H9 (cell line): ENCODE measurements at regions not wholly inside any gene's neighbourhood (a gene's known extent, or its start where the extent isn't known, plus 50 kb on each side); places are given as distances from the start of the nearest gene placed in this dataset.

Experiments
- DNase-seq: peaks from one replicate; pipeline ENCODE4 v3.0.0-alpha.2; 2017
- H2AFZ ChIP-seq: one replicate; pipeline ENCODE4 v1.6.1; 2013; ENCODE audit warnings: mild to moderate bottlenecking, low read length, control low read depth, moderate library complexity
- H2AK5ac ChIP-seq: 2 replicates; pipeline ENCODE4 v1.6.1; 2013; ENCODE audit warnings: low read length, control low read depth, mixed read lengths; ENCODE audit not compliant: insufficient read length
- H2BK120ac ChIP-seq: one replicate; pipeline ENCODE4 v1.6.1; 2013; ENCODE audit warnings: low read depth, mild to moderate bottlenecking, low read length, control low read depth, inconsistent platforms; ENCODE audit not compliant: poor library complexity, severe bottlenecking
- H2BK12ac ChIP-seq: 2 replicates; pipeline ENCODE4 v1.6.1; 2013; ENCODE audit warnings: low read length, control low read depth, mixed read lengths, low read depth; ENCODE audit not compliant: insufficient read length
- H2BK15ac ChIP-seq: 2 replicates; pipeline ENCODE4 v1.6.1; 2013; ENCODE audit warnings: low read depth, low read length, control low read depth
- H2BK20ac ChIP-seq: one replicate; pipeline ENCODE4 v1.6.1; 2013; ENCODE audit warnings: low read depth, mild to moderate bottlenecking, low read length, control low read depth, inconsistent platforms; ENCODE audit not compliant: poor library complexity, severe bottlenecking
- H2BK5ac ChIP-seq: 2 replicates; pipeline ENCODE4 v1.6.1; 2013; ENCODE audit warnings: low read length, control low read depth, mixed read lengths; ENCODE audit not compliant: insufficient read length
- H3K14ac ChIP-seq: 2 replicates; pipeline ENCODE4 v1.6.1; 2013; ENCODE audit warnings: low read length, control low read depth; ENCODE audit not compliant: insufficient read depth
- H3K18ac ChIP-seq: 2 replicates; pipeline ENCODE4 v1.6.1; 2013; ENCODE audit warnings: low read depth, mild to moderate bottlenecking, mixed read lengths, low read length, control low read depth; ENCODE audit not compliant: insufficient read length
- H3K23ac ChIP-seq: 2 replicates; pipeline ENCODE4 v1.6.1; 2013; ENCODE audit warnings: low read length, control low read depth, mixed read lengths, low read depth; ENCODE audit not compliant: insufficient read length
- H3K23me2 ChIP-seq: 2 replicates; pipeline ENCODE4 v1.6.1; 2013; ENCODE audit warnings: low read depth, mild to moderate bottlenecking, mixed read lengths, low read length, control low read depth; ENCODE audit not compliant: insufficient read length, poor library complexity, severe bottlenecking
- H3K27ac ChIP-seq: 2 replicates; pipeline ENCODE4 v1.5.1; 2013; ENCODE audit warnings: low read length, control low read depth, mixed read lengths, low read depth; ENCODE audit not compliant: insufficient read length
- H3K27me3 ChIP-seq: 2 replicates; pipeline ENCODE4 v1.6.1; 2013; ENCODE audit warnings: low read length, control low read depth, inconsistent platforms; ENCODE audit not compliant: insufficient read depth
- H3K4ac ChIP-seq: 2 replicates; pipeline ENCODE4 v1.6.1; 2013; ENCODE audit warnings: low read depth, mild to moderate bottlenecking, control low read depth, inconsistent platforms, low read length, moderate library complexity
- H3K4me1 ChIP-seq: 2 replicates; pipeline ENCODE4 v1.6.1; 2013; ENCODE audit warnings: low read length, control low read depth, inconsistent platforms; ENCODE audit not compliant: insufficient read depth
- H3K4me2 ChIP-seq: 2 replicates; pipeline ENCODE4 v1.6.1; 2013; ENCODE audit warnings: low read length, control low read depth, mixed read lengths; ENCODE audit not compliant: insufficient read length, insufficient read depth
- H3K56ac ChIP-seq: 2 replicates; pipeline ENCODE4 v1.6.1; 2013; ENCODE audit warnings: low read depth, mild to moderate bottlenecking, mixed read lengths, low read length, control low read depth; ENCODE audit not compliant: insufficient read length
- H3K79me1 ChIP-seq: 2 replicates; pipeline ENCODE4 v1.6.1; 2013; ENCODE audit warnings: low read depth, mild to moderate bottlenecking, moderate library complexity, low read length, control low read depth, inconsistent platforms; ENCODE audit not compliant: insufficient read depth, poor library complexity, severe bottlenecking
- H3K79me2 ChIP-seq: 2 replicates; pipeline ENCODE4 v1.6.1; 2013; ENCODE audit warnings: low read length, control low read depth, inconsistent platforms; ENCODE audit not compliant: insufficient read depth
- H3K9ac ChIP-seq: 2 replicates; pipeline ENCODE4 v1.6.1; 2013; ENCODE audit warnings: low read length, control low read depth, mixed read lengths; ENCODE audit not compliant: insufficient read length; ENCODE audit errors: extremely low read depth
- H3K9me3 ChIP-seq: one replicate; pipeline ENCODE4 v1.6.1; 2013; ENCODE audit warnings: low read depth, low read length, inconsistent platforms; ENCODE audit not compliant: control insufficient read depth
- H3T11ph ChIP-seq: one replicate; pipeline ENCODE4 v1.6.1; 2013; ENCODE audit warnings: mild to moderate bottlenecking, low read length, control low read depth, inconsistent platforms
- H4K20me1 ChIP-seq: one replicate; pipeline ENCODE4 v1.6.1; 2013; ENCODE audit not compliant: control insufficient read depth, insufficient read length, insufficient read depth
- H4K5ac ChIP-seq: 2 replicates; pipeline ENCODE4 v1.6.1; 2013; ENCODE audit warnings: low read depth, mild to moderate bottlenecking, mixed read lengths, low read length, control low read depth; ENCODE audit not compliant: insufficient read length
- H4K8ac ChIP-seq: replicated peaks from 2 replicates; pipeline ENCODE4 v1.6.1; 2013; ENCODE audit warnings: low read length, control low read depth, mixed read lengths, low read depth; ENCODE audit not compliant: insufficient read length
- H4K91ac ChIP-seq: 2 replicates; pipeline ENCODE4 v1.6.1; 2013; ENCODE audit warnings: low read depth, mild to moderate bottlenecking, moderate library complexity, mixed read lengths, low read length, control low read depth; ENCODE audit not compliant: insufficient read length
- H3K27ac Mint-ChIP-seq, 3 experiments: 2 replicates in 2 of 3; 3 replicates in 1 of 3; pipeline ENCODE4 v1.8.0; 2020 to 2021; ENCODE audit warnings: mixed read lengths in 3 of 3, mild to moderate bottlenecking in 1 of 3, moderate library complexity in 1 of 3
- H3K27me3 Mint-ChIP-seq: 2 replicates; pipeline ENCODE4 v1.8.0; 2021; ENCODE audit warnings: low read depth, mild to moderate bottlenecking, moderate library complexity, mixed read lengths
- H3K36me3 Mint-ChIP-seq, 3 experiments: 2 replicates in 2 of 3; 3 replicates in 1 of 3; pipeline ENCODE4 v1.8.0; 2020 to 2021; ENCODE audit warnings: low read depth in 3 of 3, mixed read lengths in 3 of 3; ENCODE audit not compliant: insufficient read depth in 1 of 3
- H3K4me1 Mint-ChIP-seq, 2 experiments: 2 replicates each; pipeline ENCODE4 v1.8.0; 2020; ENCODE audit warnings: mixed read lengths in 2 of 2
- H3K4me3 Mint-ChIP-seq, 2 experiments: 2 replicates in 1 of 2; 3 replicates in 1 of 2; pipeline ENCODE4 v1.8.0; 2020 to 2021; ENCODE audit warnings: mild to moderate bottlenecking in 2 of 2, mixed read lengths in 2 of 2, moderate library complexity in 1 of 2
- H3K9me3 Mint-ChIP-seq, 2 experiments: 2 replicates in 1 of 2; 3 replicates in 1 of 2; pipeline ENCODE4 v1.8.0; 2020; ENCODE audit warnings: mild to moderate bottlenecking in 2 of 2, mixed read lengths in 2 of 2, moderate library complexity in 1 of 2
- WGBS: extraction: QIAGEN DNeasy Blood & Tissue Kit; methylation state at CpG from one replicate; pipeline ENCODE4 v1.1.7; 2013; ENCODE audit warnings: missing lambda C conversion rate, low lambda C conversion rate, mixed read lengths; ENCODE audit not compliant: insufficient read length; ENCODE audit errors: extremely low coverage; 5-methylcytosine and 5-hydroxymethylcytosine counted together
- TF ChIP-seq, protein P1 (sequence below): fragments of 200-600 bp; sonication (generic); conservative IDR thresholded peaks from 3 replicates; pipeline ENCODE4 v1.8.0; 2021; ENCODE audit warnings: antibody characterized with exemption, mild to moderate bottlenecking

DNA sequence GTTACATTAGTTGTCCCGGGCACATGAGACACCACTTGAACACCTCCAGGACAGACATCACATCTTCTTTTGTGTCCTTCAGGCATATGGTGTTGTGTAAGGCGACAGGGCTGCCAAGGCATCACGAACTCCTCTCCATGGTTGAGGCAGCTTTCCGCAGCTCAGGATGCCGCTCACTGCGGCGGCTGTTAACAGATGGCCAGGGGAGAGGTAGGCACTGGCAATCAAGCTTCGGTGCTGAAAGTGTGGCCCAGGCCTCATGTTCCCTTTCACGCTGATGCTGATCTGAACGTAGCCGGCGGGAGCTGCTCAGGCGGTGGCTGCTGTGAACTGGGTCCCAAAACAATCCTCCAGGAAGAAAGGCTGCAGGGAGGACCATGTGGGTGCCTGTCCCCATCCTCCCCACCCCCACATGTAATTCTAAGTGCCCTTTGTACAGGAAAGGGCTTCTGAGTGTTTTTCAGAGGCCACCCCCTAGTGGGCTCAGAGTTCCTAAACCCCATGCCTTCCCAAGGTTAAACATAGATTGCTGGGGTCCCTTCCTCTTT is 287.1 kb upstream of the AJAP1 start:
- H3K9me3 Mint-ChIP-seq: peaks cover 8 to 11% of the 10 kb centered on the region in 2 experiments
- Histone ChIP-seq H3T11ph (no peak overlapping the region), H3K14ac (no peak overlapping the region), H2BK12ac (no peak overlapping the region), H3K9ac (no peak overlapping the region), H3K56ac (no peak overlapping the region), H3K18ac (no peak overlapping the region), H2BK5ac (no peak overlapping the region), H3K23me2 (no peaks in the 10 kb centered on the region), H2AK5ac (no peak overlapping the region), H3K79me1 (no peaks in the 10 kb centered on the region), H4K20me1 (no peaks in the 10 kb centered on the region), H3K4ac (no peak overlapping the region), H3K27ac (no peak overlapping the region), H3K27me3 (no peaks in the 10 kb centered on the region), H2BK20ac (no peak overlapping the region), H3K4me1 (peaks cover 2% of the 10 kb centered on the region; the same call in 1 of the 2 replicates), H2BK120ac (no peak overlapping the region), H4K8ac (no peak overlapping the region), H3K4me2 (no peak overlapping the region), H2AFZ (no peak overlapping the region), H2BK15ac (no peak overlapping the region), H3K79me2 (no peaks in the 10 kb centered on the region), H3K23ac (no peak overlapping the region), H4K91ac (no peak overlapping the region), H4K5ac (no peak overlapping the region), H3K9me3 (no peaks in the 10 kb centered on the region)
- no peak for DNase-seq
- H3K27me3 Mint-ChIP-seq: 0 out of 2 replicates have a peak, but pooled peaks cover 1% of the 10 kb centered on the region
- no peaks in the 10 kb centered on the region for H3K4me1 Mint-ChIP-seq
- H3K36me3 Mint-ChIP-seq: peaks cover 0 to 8% (median 2%) of the 10 kb centered on the region in 3 experiments; a peak in 2 of 7 replicates
- WGBS: no CpG with 5 or more reads among the region's 13 CpGs
- H3K27ac Mint-ChIP-seq: no peak overlapping the region
- TF ChIP-seq, protein P1, sequence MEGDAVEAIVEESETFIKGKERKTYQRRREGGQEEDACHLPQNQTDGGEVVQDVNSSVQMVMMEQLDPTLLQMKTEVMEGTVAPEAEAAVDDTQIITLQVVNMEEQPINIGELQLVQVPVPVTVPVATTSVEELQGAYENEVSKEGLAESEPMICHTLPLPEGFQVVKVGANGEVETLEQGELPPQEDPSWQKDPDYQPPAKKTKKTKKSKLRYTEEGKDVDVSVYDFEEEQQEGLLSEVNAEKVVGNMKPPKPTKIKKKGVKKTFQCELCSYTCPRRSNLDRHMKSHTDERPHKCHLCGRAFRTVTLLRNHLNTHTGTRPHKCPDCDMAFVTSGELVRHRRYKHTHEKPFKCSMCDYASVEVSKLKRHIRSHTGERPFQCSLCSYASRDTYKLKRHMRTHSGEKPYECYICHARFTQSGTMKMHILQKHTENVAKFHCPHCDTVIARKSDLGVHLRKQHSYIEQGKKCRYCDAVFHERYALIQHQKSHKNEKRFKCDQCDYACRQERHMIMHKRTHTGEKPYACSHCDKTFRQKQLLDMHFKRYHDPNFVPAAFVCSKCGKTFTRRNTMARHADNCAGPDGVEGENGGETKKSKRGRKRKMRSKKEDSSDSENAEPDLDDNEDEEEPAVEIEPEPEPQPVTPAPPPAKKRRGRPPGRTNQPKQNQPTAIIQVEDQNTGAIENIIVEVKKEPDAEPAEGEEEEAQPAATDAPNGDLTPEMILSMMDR: no peak
- no peak overlapping the region for H3K4me3 Mint-ChIP-seq
